ENCODE measurements at regions not wholly inside any gene's neighbourhood (a gene's known extent, or its start where the extent isn't known, plus 50 kb on each side); places are given as distances from the start of the nearest gene placed in this dataset.

GRCh38 chr1:17979815-17980214, 127.8 kb upstream of the IGSF21 start:
- no peak for DNase-seq

DNA sequence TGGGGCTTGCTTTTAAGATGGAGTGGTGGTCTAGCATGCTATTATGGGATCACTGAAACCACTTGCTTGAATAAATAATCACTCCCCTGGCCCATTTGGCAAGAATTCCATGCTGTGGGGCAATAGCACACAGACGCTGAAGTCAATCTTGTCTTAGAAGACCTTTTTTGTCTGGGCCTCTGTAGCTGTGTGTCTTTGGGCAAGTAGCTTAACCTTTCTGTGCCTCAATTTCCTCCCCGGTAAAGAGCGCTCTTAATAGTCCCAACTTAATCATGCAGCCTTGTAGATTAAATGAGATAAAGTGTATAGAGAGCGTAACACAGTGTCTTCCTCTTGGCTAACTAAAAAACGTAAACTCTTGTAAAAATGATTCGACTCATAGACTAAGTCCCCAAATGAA, 125.4 kb upstream of the IGSF21 start:
- no peak for DNase-seq

- DNase-seq: no peak
Observed at GRCh38 chr1:17984583-17984982, 123.0 kb upstream of the IGSF21 start.

DNA sequence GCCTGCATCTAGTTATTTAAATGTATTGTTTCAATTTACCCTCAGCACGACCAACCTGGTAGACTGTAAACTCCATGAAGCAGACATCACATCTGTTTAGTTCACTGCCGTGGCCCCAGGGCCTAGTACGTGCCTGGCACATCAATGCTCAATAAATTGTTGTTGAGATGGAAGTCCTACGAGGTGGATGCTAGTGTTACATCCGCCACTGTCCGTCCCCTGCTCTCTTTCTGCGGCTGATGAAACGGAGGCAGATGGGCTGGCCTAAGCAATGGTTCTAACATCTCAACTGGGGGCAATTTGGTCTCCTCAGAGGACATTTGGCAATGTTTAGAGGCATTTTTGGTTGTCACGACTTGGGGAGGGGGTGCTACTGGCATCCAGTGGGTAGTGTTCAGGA, 121.4 kb upstream of the IGSF21 start:
- no peak for DNase-seq

- DNase-seq: no peak
Observed at GRCh38 chr1:17990401-17990800, 117.2 kb upstream of the IGSF21 start.

DNA sequence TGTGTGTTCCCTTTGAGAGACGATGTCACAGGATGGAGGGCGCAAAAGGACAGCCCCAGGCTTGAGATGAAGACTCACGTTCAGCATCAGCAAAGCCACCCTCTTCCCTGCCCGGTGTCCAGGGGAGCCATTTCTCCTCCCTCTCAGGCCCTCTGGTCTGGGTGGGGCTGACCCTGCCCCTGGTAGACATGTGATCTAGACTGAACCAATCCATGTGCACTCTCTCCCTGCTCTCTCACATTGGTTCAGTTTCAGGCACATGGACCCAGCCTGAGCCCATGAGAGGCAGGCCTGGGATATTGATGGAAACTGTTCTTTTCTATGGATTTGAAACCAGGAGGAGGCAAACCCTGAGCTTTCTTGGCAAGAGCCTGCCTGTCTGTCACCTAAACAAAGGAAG, 115.6 kb upstream of the IGSF21 start:
- DNase-seq: no peak

GRCh38 chr1:17992800-17993199, 114.8 kb upstream of the IGSF21 start:
- DNase-seq: no peak

- DNase-seq: no peak
Observed at GRCh38 chr1:17994046-17994445, 113.6 kb upstream of the IGSF21 start.

DNA sequence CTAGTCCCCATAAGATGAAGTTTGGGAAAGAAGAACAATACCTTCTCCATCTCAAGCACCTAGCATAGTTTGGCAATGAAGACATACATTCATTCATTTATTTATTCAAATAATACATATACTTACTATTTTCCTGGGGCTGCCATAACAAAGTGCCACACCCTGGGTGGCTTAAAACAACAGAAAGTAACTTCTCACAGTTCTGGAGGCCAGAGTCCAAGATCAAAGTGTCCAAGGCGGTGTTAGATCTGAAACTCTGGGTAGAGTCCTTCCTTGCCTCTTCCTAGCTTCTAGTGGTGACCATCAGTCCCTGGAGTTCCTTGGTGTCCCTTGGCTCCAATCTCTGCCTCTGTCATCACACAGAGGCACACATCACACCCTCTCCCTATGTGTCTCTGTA, 112.1 kb upstream of the IGSF21 start:
- DNase-seq: no peak

- DNase-seq: no peak
Observed at GRCh38 chr1:17998889-17999288, 108.7 kb upstream of the IGSF21 start.

- no peak for DNase-seq
Observed at GRCh38 chr1:17999884-18000283, 107.7 kb upstream of the IGSF21 start.

DNA sequence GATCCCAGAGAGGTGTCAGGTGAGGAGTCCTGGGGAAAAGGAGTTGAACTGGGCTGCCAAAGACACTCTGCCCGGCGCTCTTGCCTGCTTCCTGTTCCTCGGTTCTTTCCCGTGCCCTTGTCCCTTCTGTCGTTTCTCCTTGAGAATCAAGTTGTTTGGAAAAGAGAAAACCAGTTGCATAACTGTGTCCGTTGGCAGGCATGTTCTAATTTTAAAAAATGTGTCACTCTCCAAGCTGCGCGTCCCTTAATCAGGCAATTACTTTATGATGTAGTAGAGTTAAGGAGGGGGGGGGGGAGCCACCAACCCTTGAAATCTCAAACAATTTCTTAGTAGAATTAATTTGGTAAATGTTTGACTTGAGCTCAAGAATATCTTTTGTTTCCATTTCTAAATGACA, 105.9 kb upstream of the IGSF21 start:
- no peak for DNase-seq

DNA sequence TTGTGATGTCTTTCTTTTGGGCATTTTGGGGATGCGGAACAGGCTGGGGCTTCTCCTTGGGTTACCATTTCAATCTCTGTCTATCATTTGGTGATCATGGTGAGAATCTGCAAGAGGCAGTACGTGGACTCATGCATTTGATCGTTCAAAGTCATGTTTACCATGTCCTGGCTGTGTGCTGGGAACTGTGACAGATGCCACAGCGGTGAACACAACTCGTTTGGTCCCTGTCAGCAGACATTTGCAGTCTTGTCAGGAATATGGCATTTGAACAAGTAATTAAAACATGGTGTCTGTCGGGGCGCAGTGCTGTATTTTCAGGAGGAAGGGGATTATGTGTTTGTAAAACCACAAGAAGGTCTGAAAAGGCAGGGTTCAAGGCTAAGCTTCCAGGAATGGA, 103.3 kb upstream of the IGSF21 start:
- no peak for DNase-seq

GRCh38 chr1:18005238-18005637, 102.4 kb upstream of the IGSF21 start:
- no peak for DNase-seq

DNA sequence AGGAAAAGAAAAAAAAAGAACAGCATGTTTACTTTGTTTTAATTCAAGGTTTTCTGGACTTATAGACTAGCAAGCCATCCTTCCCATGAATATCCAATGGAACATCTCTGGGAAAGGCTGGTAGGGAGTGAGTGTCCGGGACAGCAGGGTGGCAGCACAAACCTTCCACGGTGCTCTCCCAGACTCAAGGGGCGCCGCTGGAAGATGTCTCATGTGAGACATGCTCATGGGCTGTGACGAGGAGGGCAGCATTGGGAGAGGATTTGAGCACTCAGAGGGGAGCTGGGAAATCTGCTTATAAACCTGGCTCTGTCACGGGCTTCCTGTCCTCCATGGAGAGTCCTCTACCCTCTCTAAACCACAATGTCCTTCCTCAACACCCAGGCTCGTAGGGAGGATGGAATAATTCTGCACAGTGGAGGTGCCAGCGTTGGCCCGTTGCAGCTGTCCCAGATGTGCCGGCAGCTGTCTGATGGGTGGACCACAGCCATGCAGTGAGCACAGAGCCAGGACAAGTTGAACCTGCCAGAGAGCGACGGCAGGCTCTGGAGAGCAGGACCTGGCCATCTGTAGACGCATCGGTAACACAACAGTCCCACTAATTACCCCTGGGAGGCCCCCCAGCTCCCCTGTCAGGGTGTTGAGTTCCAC, 100.1 kb upstream of the IGSF21 start:
- DNase-seq: no peak

GRCh38 chr1:18008081-18008480, 99.5 kb upstream of the IGSF21 start:
- no peak for DNase-seq

DNA sequence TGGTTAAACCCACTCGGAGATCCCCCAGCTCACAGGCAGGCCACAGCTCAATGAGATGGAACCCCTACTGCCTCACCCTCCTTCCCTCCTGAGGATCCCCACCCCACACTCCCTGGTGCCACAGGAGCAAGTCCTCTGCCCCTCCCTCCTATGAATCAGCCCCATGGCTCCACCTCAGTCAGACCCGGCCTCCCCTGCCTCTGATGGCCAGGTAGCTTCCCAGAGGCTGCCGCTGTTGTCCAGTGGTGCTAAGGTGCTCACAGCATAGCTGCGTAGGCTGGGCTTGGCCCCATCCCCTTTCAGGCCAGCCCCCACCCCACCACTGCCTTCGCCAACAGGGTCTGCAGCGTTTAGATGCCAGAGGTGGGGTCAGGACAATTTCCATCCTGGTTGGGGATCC, 98.5 kb upstream of the IGSF21 start:
- no peak for DNase-seq

GRCh38 chr1:18009478-18009961, 98.1 kb upstream of the IGSF21 start:
- DNase-seq: no peak

DNA sequence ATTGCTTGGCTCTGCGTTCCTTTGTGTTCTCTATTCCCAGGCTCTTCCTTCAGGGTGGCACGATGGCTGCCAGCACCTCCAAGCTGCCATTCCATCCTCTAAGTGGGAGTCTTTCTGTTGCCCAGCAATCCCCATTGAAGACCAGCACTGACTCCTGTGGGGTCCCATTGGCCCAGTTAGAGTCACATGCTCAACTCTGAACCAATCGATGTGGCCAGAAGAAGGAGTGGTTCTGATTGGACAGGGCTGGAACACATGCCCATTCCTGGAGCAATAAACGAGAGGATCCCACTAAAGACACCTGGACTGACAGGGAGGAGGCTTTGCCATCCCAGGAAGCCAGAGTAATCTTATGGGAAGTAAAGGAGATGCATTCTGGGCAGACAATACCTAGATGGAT, 97.2 kb upstream of the IGSF21 start:
- DNase-seq: no peak

DNA sequence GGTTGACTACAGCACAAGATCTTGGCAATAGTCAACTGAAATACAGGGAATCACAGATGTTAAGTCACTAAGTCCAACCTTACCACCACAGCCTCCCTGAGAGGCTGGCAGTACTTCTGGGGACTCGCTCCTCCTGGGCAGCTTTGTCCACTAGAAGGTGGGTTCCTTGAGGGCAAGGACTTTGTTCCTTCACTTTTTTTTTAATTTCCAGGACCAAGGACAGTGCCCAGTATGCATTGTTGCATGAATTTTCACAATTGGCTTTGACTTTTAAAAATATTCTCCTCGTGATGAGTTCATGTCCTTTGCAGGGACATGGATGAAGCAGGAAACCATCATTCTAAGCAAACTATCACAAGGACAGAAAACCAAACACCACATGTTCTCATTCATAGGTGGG, 96.7 kb upstream of the IGSF21 start:
- DNase-seq: no peak

GRCh38 chr1:18011703-18012102, 95.9 kb upstream of the IGSF21 start:
- DNase-seq: no peak

DNA sequence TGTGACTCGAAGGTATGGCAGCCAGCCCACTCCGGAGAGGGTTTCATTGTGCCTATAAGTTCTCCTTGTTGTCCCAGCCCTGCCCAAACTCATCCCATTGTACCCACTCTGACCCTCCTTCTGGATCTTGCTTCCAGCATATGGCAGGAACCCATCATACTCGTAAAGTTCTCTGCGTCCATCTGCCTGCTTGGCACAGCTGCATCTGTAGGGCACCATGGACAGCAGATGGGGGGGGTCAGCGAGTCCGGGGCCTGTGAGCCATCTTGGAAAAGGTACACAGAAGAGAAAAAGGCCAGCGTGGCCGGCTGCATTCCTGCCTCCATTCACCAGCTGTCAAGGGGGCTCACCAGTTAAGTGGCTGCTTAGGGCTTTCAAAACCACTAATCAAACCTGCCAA, 94.9 kb upstream of the IGSF21 start:
- no peak for DNase-seq

GRCh38 chr1:18013216-18013615, 94.4 kb upstream of the IGSF21 start:
- DNase-seq: no peak

- DNase-seq: no peak
Observed at GRCh38 chr1:18015719-18016118, 91.9 kb upstream of the IGSF21 start.

GRCh38 chr1:18018366-18018765, 89.2 kb upstream of the IGSF21 start:
- DNase-seq: no peak

All from HCEC 1CT (cell line).